IPS-18c (cell line): ENCODE measurements at regions not wholly inside any gene's neighbourhood (a gene's known extent, or its start where the extent isn't known, plus 50 kb on each side); places are given as distances from the start of the nearest gene placed in this dataset.
"Not testable (repeated sequence)": the region's sequence is repeated elsewhere in the genome, so short reads cannot be mapped to it uniquely, and the experiment has no call there.

Experiments
- H3K4me3 ChIP-seq: 2 replicates; pipeline ENCODE4 v1.7.0; 2013; ENCODE audit warnings: low read depth, mild to moderate bottlenecking, low read length, moderate library complexity; ENCODE audit not compliant: insufficient read depth
- H3K9me3 ChIP-seq: one replicate; pipeline ENCODE4 v1.6.1; 2013; ENCODE audit warnings: mild to moderate bottlenecking, low read length, moderate library complexity; ENCODE audit not compliant: control insufficient read depth, insufficient read depth

GRCh38 chr21:9086299-9086698 is 1435.1 kb upstream of the TPTE start:
- H3K4me3 ChIP-seq, H3K9me3 ChIP-seq: not testable (repeated sequence)

- H3K4me3 ChIP-seq, H3K9me3 ChIP-seq: not testable (repeated sequence)
Observed at GRCh38 chr21:9087816-9088215, 1433.6 kb upstream of the TPTE start.

GRCh38 chr21:9129741-9130140 is 1391.6 kb upstream of the TPTE start:
- H3K4me3 ChIP-seq, H3K9me3 ChIP-seq: not testable (repeated sequence)

- not testable (repeated sequence) for H3K4me3 ChIP-seq, H3K9me3 ChIP-seq
Observed at GRCh38 chr21:9130817-9131216, 1390.6 kb upstream of the TPTE start.
